Jurkat, Clone E6-1 (cell line): ENCODE measurements at regions not wholly inside any gene's neighbourhood (a gene's known extent, or its start where the extent isn't known, plus 50 kb on each side); places are given as distances from the start of the nearest gene placed in this dataset.

ENCODE experiments used
- DNase-seq: peaks from one replicate; pipeline ENCODE4 v3.0.0-alpha.2; 2011; ENCODE audit warnings: low read depth, low spot score
- H3K4me3 ChIP-seq: 2 replicates; pipeline ENCODE4 v1.5.1; 2011; ENCODE audit warnings: mild to moderate bottlenecking, low read length, control low read depth, moderate library complexity

GRCh38 chr4:187010052-187010451 is 286.4 kb upstream of the FAT1 start:
- DNase-seq: no peak
- H3K4me3 ChIP-seq: no peak overlapping the region

GRCh38 chr4:187016101-187016500 is 292.4 kb upstream of the FAT1 start:
- no peak for DNase-seq
- H3K4me3 ChIP-seq: no peak overlapping the region

GRCh38 chr4:187017147-187017546 is 293.5 kb upstream of the FAT1 start:
- no peak for DNase-seq
- H3K4me3 ChIP-seq: no peak overlapping the region

- DNase-seq: peak; percentile 58
These were observed 296.2 kb upstream of the FAT1 start for GRCh38 chr4:187019896-187020295.

GRCh38 chr4:187020676-187021075 is 297.0 kb upstream of the FAT1 start:
- H3K4me3 ChIP-seq: no peak overlapping the region
- DNase-seq: no peak

More at GRCh38 chr4:187019896-187020295, 296.2 kb upstream of the FAT1 start:
- H3K4me3 ChIP-seq: no peak overlapping the region

GRCh38 chr4:187021436-187022205 is 298.0 kb upstream of the FAT1 start:
- no peak overlapping the region for H3K4me3 ChIP-seq
- no peak for DNase-seq

GRCh38 chr4:187027272-187027671 is 303.6 kb upstream of the FAT1 start:
- H3K4me3 ChIP-seq: no peak overlapping the region
- no peak for DNase-seq

- no peak for DNase-seq
These were observed 318.6 kb upstream of the FAT1 start for GRCh38 chr4:187042251-187042650.

GRCh38 chr4:187046471-187046870 is 322.8 kb upstream of the FAT1 start:
- no peak for DNase-seq
- H3K4me3 ChIP-seq: no peak overlapping the region

More at GRCh38 chr4:187042251-187042650, 318.6 kb upstream of the FAT1 start:
- no peak overlapping the region for H3K4me3 ChIP-seq

- no peak for DNase-seq
These were observed 335.4 kb upstream of the FAT1 start for GRCh38 chr4:187059021-187059420.

GRCh38 chr4:187059895-187060294 is 336.2 kb upstream of the FAT1 start:
- DNase-seq: no peak
- no peak overlapping the region for H3K4me3 ChIP-seq

More at GRCh38 chr4:187059021-187059420, 335.4 kb upstream of the FAT1 start:
- no peak overlapping the region for H3K4me3 ChIP-seq

- DNase-seq: no peak
- H3K4me3 ChIP-seq: no peak overlapping the region
These were observed 336.9 kb upstream of the FAT1 start for GRCh38 chr4:187060551-187060950.

- no peak overlapping the region for H3K4me3 ChIP-seq
- DNase-seq: no peak
These were observed 339.6 kb upstream of the FAT1 start for GRCh38 chr4:187063251-187063650.

- no peak for DNase-seq
- H3K4me3 ChIP-seq: no peak overlapping the region
These were observed 340.4 kb upstream of the FAT1 start for GRCh38 chr4:187064033-187064432.

- no peak for DNase-seq
These were observed 341.7 kb upstream of the FAT1 start for GRCh38 chr4:187065396-187065795.

GRCh38 chr4:187065806-187066205 is 342.1 kb upstream of the FAT1 start:
- DNase-seq: no peak
- H3K4me3 ChIP-seq: no peak overlapping the region

More at GRCh38 chr4:187065396-187065795, 341.7 kb upstream of the FAT1 start:
- H3K4me3 ChIP-seq: no peak overlapping the region

GRCh38 chr4:187069398-187069797 is 345.7 kb upstream of the FAT1 start:
- DNase-seq: no peak
- H3K4me3 ChIP-seq: no peak overlapping the region

GRCh38 chr4:187070158-187070557 is 346.5 kb upstream of the FAT1 start:
- H3K4me3 ChIP-seq: no peak overlapping the region
- DNase-seq: no peak

- no peak overlapping the region for H3K4me3 ChIP-seq
- DNase-seq: no peak
These were observed 347.1 kb upstream of the FAT1 start for GRCh38 chr4:187070740-187071139.

- no peak for DNase-seq
- no peak overlapping the region for H3K4me3 ChIP-seq
These were observed 348.4 kb upstream of the FAT1 start for GRCh38 chr4:187071946-187072600.

GRCh38 chr4:187073820-187074219 is 350.2 kb upstream of the FAT1 start:
- H3K4me3 ChIP-seq: no peak overlapping the region
- no peak for DNase-seq
